Kidney (tissue), 13 donors: ENCODE measurements at regions not wholly inside any gene's neighbourhood (a gene's known extent, or its start where the extent isn't known, plus 50 kb on each side); places are given as distances from the start of the nearest gene placed in this dataset.

Experiments
- DNase-seq, 5 donors: peaks; one replicate each; pipeline ENCODE4 v3.0.0-alpha.2; 2013 to 2020
- FAIRE-seq: peaks from 2 replicates; lab custom pipeline; 2012; peaks lifted over from hg19 to GRCh38; lab: Jason Lieb, UNC
- H3K27ac ChIP-seq, 2 donors: one replicate each; pipeline ENCODE4 v1.7.0; 2013; ENCODE audit warnings: low read depth in 2 of 2, low read length in 2 of 2, inconsistent platforms in 1 of 2
- H3K27me3 ChIP-seq: one replicate; pipeline ENCODE4 v1.7.1; 2013; ENCODE audit warnings: low read length, inconsistent platforms; ENCODE audit not compliant: control insufficient read depth, insufficient read depth
- H3K36me3 ChIP-seq, 3 donors: one replicate each; pipeline versions ENCODE4 v1.7.0 to v1.7.1; 2013; ENCODE audit warnings: low read length in 3 of 3, control low read depth in 1 of 3, inconsistent platforms in 1 of 3; ENCODE audit not compliant: insufficient read depth in 3 of 3, control insufficient read depth in 2 of 3
- H3K4me1 ChIP-seq, 3 donors: one replicate each; pipeline versions ENCODE4 v1.7.0 to v1.7.1; 2013; ENCODE audit warnings: low read length in 3 of 3, inconsistent platforms in 1 of 3, low read depth in 1 of 3; ENCODE audit not compliant: control insufficient read depth in 2 of 3, insufficient read depth in 2 of 3
- H3K4me3 ChIP-seq, 3 donors: one replicate each; pipeline versions ENCODE4 v1.7.0 to v1.8.1; 2013; ENCODE audit warnings: low read length in 3 of 3, control low read depth in 1 of 3, inconsistent platforms in 1 of 3
- H3K9ac ChIP-seq, 3 donors: one replicate each; pipeline versions ENCODE4 v1.7.0 to v1.7.1; 2013; ENCODE audit warnings: low read length in 3 of 3, control low read depth in 1 of 3, inconsistent platforms in 1 of 3
- H3K9me3 ChIP-seq, 3 donors: one replicate each; pipeline versions ENCODE4 v1.7.0 to v1.7.1; 2013; ENCODE audit warnings: low read length in 3 of 3, control low read depth in 1 of 3, inconsistent platforms in 1 of 3; ENCODE audit not compliant: control insufficient read depth in 2 of 3, insufficient read depth in 1 of 3
- CTCF ChIP-seq: IDR thresholded peaks from 3 replicates; pipeline ENCODE4 v1.5.1; 2012; ENCODE audit warnings: mild to moderate bottlenecking, moderate library complexity, borderline replicate concordance; ENCODE audit not compliant: insufficient read depth; ENCODE audit errors: extremely low read depth
- intact Hi-C: fragments of 100-400 bp; cut with DNase I; formaldehyde crosslinking; loops from one replicate; pipeline ENCODE4 v1.11.1; 2022
- donor health status: control.
- donor health status: control.
- donor health status: control.
- donor health status: control.
- donor health status: control.
- donor health status: DM: yes; HTN: yes; CAD: no.
- donor health status: Normal renal cell carcinoma (clear cell type).

GRCh38 chr14:22210906-22211305 is 378.1 kb downstream of the DAD1 start:
- Histone ChIP-seq H3K27me3 (no peaks in the 10 kb centered on the region), H3K36me3 (no peaks in the 10 kb centered on the region), H3K4me3 (no peak overlapping the region), H3K27ac (no peak overlapping the region), H3K9ac (no peak overlapping the region), H3K9me3 (no peaks in the 10 kb centered on the region), H3K4me1 (no peaks in the 10 kb centered on the region)
- FAIRE-seq (no peak), DNase-seq (no peak)
- no peak for TF ChIP-seq CTCF
- intact Hi-C loops: no loop called here

- FAIRE-seq (no peak), DNase-seq (no peak)
- intact Hi-C loops: no loop called here
Observed at GRCh38 chr14:22210026-22210425, 379.0 kb downstream of the DAD1 start.

GRCh38 chr14:22203036-22203435 is 386.0 kb downstream of the DAD1 start:
- no peak for FAIRE-seq
- Histone ChIP-seq H3K9me3 (peaks cover 0 to 5% (median 0%) of the 10 kb centered on the region in 3 donors), H3K36me3 (no peaks in the 10 kb centered on the region), H3K9ac (no peak overlapping the region), H3K4me3 (no peak overlapping the region), H3K27ac (no peak overlapping the region), H3K27me3 (no peaks in the 10 kb centered on the region), H3K4me1 (no peaks in the 10 kb centered on the region)
- no peak for DNase-seq
- intact Hi-C loops: no loop called here
- TF ChIP-seq CTCF: no peak

More at GRCh38 chr14:22210026-22210425, 379.0 kb downstream of the DAD1 start:
- Histone ChIP-seq H3K9me3 (no peaks in the 10 kb centered on the region), H3K36me3 (no peaks in the 10 kb centered on the region), H3K4me1 (no peaks in the 10 kb centered on the region), H3K27me3 (no peaks in the 10 kb centered on the region), H3K27ac (no peak overlapping the region), H3K4me3 (no peak overlapping the region), H3K9ac (no peak overlapping the region)
- no peak for TF ChIP-seq CTCF

- no peak for TF ChIP-seq CTCF
- H3K27me3 ChIP-seq: no peaks in the 10 kb centered on the region
- no peak overlapping the region for H3K4me3 ChIP-seq
- intact Hi-C loops: no loop called here
- H3K36me3 ChIP-seq: no peaks in the 10 kb centered on the region
- no peak overlapping the region for H3K27ac ChIP-seq
- FAIRE-seq (no peak), DNase-seq (no peak)
- H3K9me3 ChIP-seq: peaks cover 0 to 7% (median 0%) of the 10 kb centered on the region in 3 donors
- H3K4me1 ChIP-seq: no peaks in the 10 kb centered on the region
- H3K9ac ChIP-seq: no peak overlapping the region
Observed at GRCh38 chr14:22202313-22202712, 386.7 kb downstream of the DAD1 start.
